ENCODE measurements at regions not wholly inside any gene's neighbourhood (a gene's known extent, or its start where the extent isn't known, plus 50 kb on each side); places are given as distances from the start of the nearest gene placed in this dataset.

DNA sequence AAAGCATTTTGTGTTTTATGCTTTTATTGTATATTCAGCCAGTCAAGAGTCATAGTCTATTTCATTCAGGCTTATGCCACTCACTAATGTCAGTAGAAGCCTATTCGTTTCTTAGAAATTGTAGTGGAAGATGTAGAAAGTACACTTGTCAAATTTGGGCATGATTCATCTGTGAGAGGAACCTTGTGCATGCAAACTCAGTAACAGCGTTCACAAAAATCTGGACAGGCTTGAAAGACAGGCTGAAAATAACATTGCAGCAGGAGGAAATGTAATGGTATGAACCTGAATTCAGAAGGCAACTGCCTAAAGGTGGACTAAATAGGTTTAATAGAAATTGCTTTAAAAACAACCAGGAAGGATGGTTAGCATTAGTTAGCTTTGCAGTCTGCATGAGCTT, 213.5 kb downstream of the CMPK2 start:
- TF ChIP-seq, protein P1, sequence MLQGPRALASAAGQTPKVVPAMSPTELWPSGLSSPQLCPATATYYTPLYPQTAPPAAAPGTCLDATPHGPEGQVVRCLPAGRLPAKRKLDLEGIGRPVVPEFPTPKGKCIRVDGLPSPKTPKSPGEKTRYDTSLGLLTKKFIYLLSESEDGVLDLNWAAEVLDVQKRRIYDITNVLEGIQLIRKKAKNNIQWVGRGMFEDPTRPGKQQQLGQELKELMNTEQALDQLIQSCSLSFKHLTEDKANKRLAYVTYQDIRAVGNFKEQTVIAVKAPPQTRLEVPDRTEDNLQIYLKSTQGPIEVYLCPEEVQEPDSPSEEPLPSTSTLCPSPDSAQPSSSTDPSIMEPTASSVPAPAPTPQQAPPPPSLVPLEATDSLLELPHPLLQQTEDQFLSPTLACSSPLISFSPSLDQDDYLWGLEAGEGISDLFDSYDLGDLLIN (CRISPR knock-in tag; IDR thresholded peaks at IDR 0.05; ENCODE audit: borderline replicate concordance), result no peak
- TF ChIP-seq, protein P2, sequence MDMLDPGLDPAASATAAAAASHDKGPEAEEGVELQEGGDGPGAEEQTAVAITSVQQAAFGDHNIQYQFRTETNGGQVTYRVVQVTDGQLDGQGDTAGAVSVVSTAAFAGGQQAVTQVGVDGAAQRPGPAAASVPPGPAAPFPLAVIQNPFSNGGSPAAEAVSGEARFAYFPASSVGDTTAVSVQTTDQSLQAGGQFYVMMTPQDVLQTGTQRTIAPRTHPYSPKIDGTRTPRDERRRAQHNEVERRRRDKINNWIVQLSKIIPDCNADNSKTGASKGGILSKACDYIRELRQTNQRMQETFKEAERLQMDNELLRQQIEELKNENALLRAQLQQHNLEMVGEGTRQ (IDR thresholded peaks at IDR 0.05; ENCODE audit: low read depth, low read length), result no peak
- TF ChIP-seq, protein P2 (CRISPR knock-in tag; IDR thresholded peaks at IDR 0.05; ENCODE audit: borderline replicate concordance), result no peak
- TF ChIP-seq, protein P3, sequence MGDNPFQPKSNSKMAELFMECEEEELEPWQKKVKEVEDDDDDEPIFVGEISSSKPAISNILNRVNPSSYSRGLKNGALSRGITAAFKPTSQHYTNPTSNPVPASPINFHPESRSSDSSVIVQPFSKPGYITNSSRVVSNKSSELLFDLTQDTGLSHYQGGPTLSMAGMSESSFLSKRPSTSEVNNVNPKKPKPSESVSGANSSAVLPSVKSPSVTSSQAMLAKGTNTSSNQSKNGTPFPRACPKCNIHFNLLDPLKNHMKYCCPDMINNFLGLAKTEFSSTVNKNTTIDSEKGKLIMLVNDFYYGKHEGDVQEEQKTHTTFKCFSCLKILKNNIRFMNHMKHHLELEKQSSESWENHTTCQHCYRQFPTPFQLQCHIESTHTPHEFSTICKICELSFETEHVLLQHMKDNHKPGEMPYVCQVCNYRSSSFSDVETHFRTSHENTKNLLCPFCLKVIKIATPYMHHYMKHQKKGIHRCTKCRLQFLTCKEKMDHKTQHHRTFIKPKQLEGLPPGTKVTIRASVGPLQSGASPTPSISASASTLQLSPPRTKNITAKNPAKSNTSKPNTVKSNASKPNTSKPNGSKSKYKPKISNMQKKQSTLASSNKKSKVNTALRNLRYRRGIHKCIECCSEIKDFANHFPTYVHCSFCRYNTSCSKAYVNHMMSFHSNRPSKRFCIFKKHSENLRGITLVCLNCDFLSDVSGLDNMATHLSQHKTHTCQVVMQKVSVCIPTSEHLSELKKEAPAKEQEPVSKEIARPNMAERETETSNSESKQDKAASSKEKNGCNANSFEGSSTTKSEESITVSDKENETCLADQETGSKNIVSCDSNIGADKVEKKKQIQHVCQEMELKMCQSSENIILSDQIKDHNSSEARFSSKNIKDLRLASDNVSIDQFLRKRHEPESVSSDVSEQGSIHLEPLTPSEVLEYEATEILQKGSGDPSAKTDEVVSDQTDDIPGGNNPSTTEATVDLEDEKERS (CRISPR knock-in tag; IDR thresholded peaks at IDR 0.05), result no peak
- no peak for TF ChIP-seq NR2C2 (CRISPR knock-in tag; IDR thresholded peaks at IDR 0.05; ENCODE audit: borderline replicate concordance)
- TF ChIP-seq, protein P4, sequence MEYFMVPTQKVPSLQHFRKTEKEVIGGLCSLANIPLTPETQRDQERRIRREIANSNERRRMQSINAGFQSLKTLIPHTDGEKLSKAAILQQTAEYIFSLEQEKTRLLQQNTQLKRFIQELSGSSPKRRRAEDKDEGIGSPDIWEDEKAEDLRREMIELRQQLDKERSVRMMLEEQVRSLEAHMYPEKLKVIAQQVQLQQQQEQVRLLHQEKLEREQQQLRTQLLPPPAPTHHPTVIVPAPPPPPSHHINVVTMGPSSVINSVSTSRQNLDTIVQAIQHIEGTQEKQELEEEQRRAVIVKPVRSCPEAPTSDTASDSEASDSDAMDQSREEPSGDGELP (IDR thresholded peaks at IDR 0.05; ENCODE audit: borderline replicate concordance, low read depth), result no peak

Data from HepG2 (cell line).